ENCODE measurements at regions not wholly inside any gene's neighbourhood (a gene's known extent, or its start where the extent isn't known, plus 50 kb on each side); places are given as distances from the start of the nearest gene placed in this dataset.

DNA sequence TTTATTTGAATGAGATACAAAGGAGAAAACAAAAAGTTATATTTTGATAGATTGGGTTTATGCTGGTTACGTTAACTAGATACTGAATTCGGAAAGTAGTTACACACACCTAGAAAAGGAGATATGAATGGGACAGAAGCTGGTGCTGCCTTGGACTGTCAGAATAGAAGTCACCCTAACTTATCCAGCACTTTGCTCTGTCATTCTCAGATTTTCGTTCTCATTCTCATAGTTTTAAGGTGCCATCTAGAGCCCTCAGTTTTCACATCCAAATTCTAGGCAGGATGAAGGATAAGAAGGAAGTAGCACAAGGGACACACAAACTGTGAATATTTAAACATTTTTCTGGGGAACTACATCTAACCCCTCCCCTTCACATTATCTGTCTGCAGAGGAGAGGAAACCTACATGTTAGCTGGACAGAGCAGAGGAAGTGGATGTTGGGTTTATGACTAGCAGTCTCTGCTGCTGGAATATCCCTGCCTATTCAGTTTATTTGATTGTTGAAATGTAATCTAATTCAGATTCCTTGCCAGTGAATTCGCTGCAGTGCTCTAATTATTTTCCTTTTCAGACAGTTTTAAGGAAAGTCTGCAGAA is 521.9 kb downstream of the FAT4 start:
- no peak for FAIRE-seq
- TF ChIP-seq POLR2A (IDR thresholded peaks at IDR 0.05; ENCODE audit: low read depth, low read length) = no peak
- no peak for TF ChIP-seq TAF1 (IDR thresholded peaks at IDR 0.05; ENCODE audit: low read depth, low read length)
- TF ChIP-seq PAX5 (IDR thresholded peaks at IDR 0.05; ENCODE audit: insufficient read depth, low read length, severe bottlenecking) = no peak
- TF ChIP-seq POU2F2 (IDR thresholded peaks at IDR 0.05; ENCODE audit: low read depth, low read length) = no peak
- no peak for TF ChIP-seq SPI1 (IDR thresholded peaks at IDR 0.05; ENCODE audit: low read depth, low read length)
- TF ChIP-seq POLR2AphosphoS5 (IDR thresholded peaks at IDR 0.05; ENCODE audit: low read depth, low read length) = no peak
- DNase-seq (ENCODE audit: insufficient read length, low spot score) = no peak

DNA sequence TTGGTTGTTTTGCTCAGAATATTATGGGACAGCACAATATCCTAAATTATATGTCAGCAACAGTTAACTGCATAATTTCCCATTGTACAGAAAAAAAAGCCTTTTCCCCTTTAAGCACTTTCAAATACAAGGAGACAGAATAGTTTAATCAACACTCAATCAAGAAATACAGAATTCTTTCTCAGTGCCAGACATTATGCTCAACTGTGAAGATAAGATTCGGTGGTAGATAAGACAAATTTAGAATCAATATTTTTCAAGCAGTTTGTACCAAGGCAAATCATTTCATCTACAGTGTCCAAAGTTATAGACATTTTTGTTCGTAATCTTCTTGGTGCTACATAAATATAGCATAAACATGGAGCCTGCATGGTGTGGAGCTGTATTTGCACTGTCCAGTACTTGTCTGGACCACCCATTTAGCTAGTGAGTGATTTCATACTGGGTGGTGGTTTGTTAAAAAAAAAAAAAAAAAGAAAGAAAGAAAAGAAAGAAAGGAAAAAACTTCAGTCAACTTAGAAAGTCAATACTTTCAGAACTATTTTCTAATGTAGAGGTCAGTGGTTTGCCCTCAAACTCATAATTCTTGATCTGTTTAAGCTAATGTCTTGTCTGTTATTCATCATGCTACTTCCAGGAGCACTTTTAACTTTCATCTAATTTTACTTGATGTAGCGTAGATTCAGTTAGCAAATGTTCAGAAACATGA is 522.9 kb downstream of the FAT4 start:
- DNase-seq (ENCODE audit: insufficient read length, low spot score) (no peak), FAIRE-seq (no peak)
- no peak for TF ChIP-seq SPI1 (IDR thresholded peaks at IDR 0.05; ENCODE audit: low read depth, low read length)
- no peak for TF ChIP-seq POU2F2 (IDR thresholded peaks at IDR 0.05; ENCODE audit: low read depth, low read length)
- TF ChIP-seq TAF1 (IDR thresholded peaks at IDR 0.05; ENCODE audit: low read depth, low read length) = no peak
- TF ChIP-seq POLR2AphosphoS5 (IDR thresholded peaks at IDR 0.05; ENCODE audit: low read depth, low read length) = no peak
- no peak for TF ChIP-seq PAX5 (IDR thresholded peaks at IDR 0.05; ENCODE audit: insufficient read depth, low read length, severe bottlenecking)
- TF ChIP-seq POLR2A (IDR thresholded peaks at IDR 0.05; ENCODE audit: low read depth, low read length) = no peak

DNA sequence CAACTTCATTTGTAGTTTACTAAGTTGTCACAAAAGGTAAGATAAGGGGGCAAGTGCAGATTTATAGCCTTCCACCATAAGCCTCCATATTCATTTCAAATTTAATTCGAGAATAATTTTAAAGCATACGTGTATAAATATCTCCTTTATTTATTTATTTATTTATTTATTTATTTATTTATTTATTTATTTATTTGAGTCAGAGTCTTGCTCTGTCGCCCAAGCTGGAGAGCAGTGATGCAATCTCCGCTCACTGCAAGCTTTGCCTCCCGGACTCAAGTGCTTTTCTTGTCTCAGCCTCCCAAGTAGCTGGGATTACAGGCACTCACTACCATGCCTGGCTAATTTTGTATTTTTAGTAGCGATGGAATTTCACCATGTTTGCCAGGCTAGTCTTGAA is 523.4 kb downstream of the FAT4 start:
- no peak for FAIRE-seq
- TF ChIP-seq POU2F2 (IDR thresholded peaks at IDR 0.05; ENCODE audit: low read depth, low read length) = no peak
- TF ChIP-seq TAF1 (IDR thresholded peaks at IDR 0.05; ENCODE audit: low read depth, low read length) = no peak
- no peak for TF ChIP-seq SPI1 (IDR thresholded peaks at IDR 0.05; ENCODE audit: low read depth, low read length)
- no peak for TF ChIP-seq POLR2A (IDR thresholded peaks at IDR 0.05; ENCODE audit: low read depth, low read length)
- no peak for TF ChIP-seq PAX5 (IDR thresholded peaks at IDR 0.05; ENCODE audit: insufficient read depth, low read length, severe bottlenecking)
- TF ChIP-seq POLR2AphosphoS5 (IDR thresholded peaks at IDR 0.05; ENCODE audit: low read depth, low read length) = no peak
- DNase-seq (ENCODE audit: insufficient read length, low spot score) = no peak

DNA sequence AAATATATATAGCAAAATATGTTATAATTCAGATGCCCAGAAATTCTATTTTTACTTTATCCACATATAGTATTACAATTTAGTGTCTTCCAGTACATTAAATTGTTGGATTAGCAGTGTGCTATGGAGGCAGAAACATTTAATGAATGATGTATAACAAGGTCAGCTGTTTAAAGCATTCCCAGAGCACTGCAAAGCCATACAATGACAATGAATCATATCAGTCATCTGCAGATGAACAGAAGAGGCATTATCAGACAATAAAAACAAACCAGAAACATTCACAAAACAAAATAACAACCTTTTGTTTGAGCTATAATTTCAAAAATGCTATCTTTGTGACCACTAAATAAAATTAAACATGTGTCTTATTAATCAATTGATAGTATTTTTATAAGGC is 524.2 kb downstream of the FAT4 start:
- DNase-seq (ENCODE audit: insufficient read length, low spot score) = no peak
- TF ChIP-seq TAF1 (IDR thresholded peaks at IDR 0.05; ENCODE audit: low read depth, low read length) (no peak), POLR2A (IDR thresholded peaks at IDR 0.05; ENCODE audit: low read depth, low read length) (no peak), POLR2AphosphoS5 (IDR thresholded peaks at IDR 0.05; ENCODE audit: low read depth, low read length) (no peak), PAX5 (IDR thresholded peaks at IDR 0.05; ENCODE audit: insufficient read depth, low read length, severe bottlenecking) (no peak), POU2F2 (IDR thresholded peaks at IDR 0.05; ENCODE audit: low read depth, low read length) (no peak), SPI1 (IDR thresholded peaks at IDR 0.05; ENCODE audit: low read depth, low read length) (no peak)
- FAIRE-seq = no peak

DNA sequence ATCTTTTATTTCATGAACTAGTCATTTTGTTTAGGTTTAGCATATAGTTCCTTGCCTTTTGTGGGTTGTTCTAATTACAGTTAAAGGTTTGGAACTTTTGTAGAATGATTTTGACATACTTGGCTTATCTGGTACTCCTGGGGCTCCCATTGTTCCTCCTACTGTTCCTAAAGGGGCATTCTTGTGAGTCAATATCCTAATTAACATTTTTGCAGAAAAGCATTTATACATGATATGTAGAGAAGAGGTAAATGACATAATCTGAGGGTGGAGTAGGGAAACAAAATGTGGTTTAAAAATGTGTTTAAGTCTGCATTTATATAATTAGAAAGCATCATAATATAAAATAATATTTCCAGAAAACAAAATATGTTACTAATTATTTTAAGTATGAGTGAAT is 529.2 kb downstream of the FAT4 start:
- FAIRE-seq = no peak
- TF ChIP-seq POLR2AphosphoS5 (IDR thresholded peaks at IDR 0.05; ENCODE audit: low read depth, low read length) = no peak
- no peak for TF ChIP-seq POU2F2 (IDR thresholded peaks at IDR 0.05; ENCODE audit: low read depth, low read length)
- TF ChIP-seq TAF1 (IDR thresholded peaks at IDR 0.05; ENCODE audit: low read depth, low read length) = no peak
- TF ChIP-seq SPI1 (IDR thresholded peaks at IDR 0.05; ENCODE audit: low read depth, low read length) = no peak
- no peak for TF ChIP-seq POLR2A (IDR thresholded peaks at IDR 0.05; ENCODE audit: low read depth, low read length)
- TF ChIP-seq PAX5 (IDR thresholded peaks at IDR 0.05; ENCODE audit: insufficient read depth, low read length, severe bottlenecking) = no peak
- DNase-seq (ENCODE audit: insufficient read length, low spot score) = no peak

DNA sequence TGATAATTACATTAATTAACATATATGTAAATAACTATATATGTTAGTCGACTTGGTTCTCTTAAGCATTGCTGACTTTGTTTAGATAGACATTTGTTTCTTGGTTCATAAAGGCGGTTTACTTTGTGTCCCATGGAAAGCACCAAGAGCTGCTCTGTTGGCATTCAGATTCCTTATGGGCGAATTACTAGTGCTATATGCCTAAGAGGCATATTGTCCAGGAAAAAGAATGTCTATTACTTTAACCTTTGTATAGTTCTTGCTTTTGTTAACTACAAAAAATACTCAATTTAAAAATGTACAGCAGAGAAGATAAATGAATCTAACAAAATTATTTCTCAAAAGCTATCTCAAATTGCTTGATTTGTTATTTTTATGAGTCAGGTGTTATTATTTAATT is 532.8 kb downstream of the FAT4 start:
- no peak for FAIRE-seq
- DNase-seq (ENCODE audit: insufficient read length, low spot score) = no peak
- TF ChIP-seq POU2F2 (IDR thresholded peaks at IDR 0.05; ENCODE audit: low read depth, low read length) (no peak), POLR2AphosphoS5 (IDR thresholded peaks at IDR 0.05; ENCODE audit: low read depth, low read length) (no peak), PAX5 (IDR thresholded peaks at IDR 0.05; ENCODE audit: insufficient read depth, low read length, severe bottlenecking) (no peak), SPI1 (IDR thresholded peaks at IDR 0.05; ENCODE audit: low read depth, low read length) (no peak), POLR2A (IDR thresholded peaks at IDR 0.05; ENCODE audit: low read depth, low read length) (no peak), TAF1 (IDR thresholded peaks at IDR 0.05; ENCODE audit: low read depth, low read length) (no peak)

DNA sequence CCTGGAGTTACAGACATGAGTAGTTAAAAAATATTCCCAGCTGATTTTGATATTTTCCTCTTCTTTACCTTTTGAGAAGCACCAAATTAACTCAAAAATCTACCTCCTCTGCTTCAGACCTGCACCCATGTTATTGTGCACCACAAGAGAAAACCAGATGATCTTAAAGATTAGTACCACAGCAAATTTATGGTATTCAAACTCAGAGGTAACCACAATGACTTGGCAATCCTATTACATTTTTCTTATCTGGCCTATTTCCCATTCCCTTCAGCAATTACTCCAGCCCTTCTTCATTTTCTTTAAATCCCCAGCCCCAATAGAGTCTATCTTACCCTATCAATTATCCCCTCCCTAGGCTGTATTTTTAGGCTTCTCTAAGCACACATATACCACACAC is 535.1 kb downstream of the FAT4 start:
- DNase-seq (ENCODE audit: insufficient read length, low spot score) (no peak), FAIRE-seq (no peak)
- TF ChIP-seq POLR2A (IDR thresholded peaks at IDR 0.05; ENCODE audit: low read depth, low read length) = no peak
- TF ChIP-seq SPI1 (IDR thresholded peaks at IDR 0.05; ENCODE audit: low read depth, low read length) = no peak
- TF ChIP-seq PAX5 (IDR thresholded peaks at IDR 0.05; ENCODE audit: insufficient read depth, low read length, severe bottlenecking) = no peak
- TF ChIP-seq POU2F2 (IDR thresholded peaks at IDR 0.05; ENCODE audit: low read depth, low read length) = no peak
- no peak for TF ChIP-seq TAF1 (IDR thresholded peaks at IDR 0.05; ENCODE audit: low read depth, low read length)
- TF ChIP-seq POLR2AphosphoS5 (IDR thresholded peaks at IDR 0.05; ENCODE audit: low read depth, low read length) = no peak

DNA sequence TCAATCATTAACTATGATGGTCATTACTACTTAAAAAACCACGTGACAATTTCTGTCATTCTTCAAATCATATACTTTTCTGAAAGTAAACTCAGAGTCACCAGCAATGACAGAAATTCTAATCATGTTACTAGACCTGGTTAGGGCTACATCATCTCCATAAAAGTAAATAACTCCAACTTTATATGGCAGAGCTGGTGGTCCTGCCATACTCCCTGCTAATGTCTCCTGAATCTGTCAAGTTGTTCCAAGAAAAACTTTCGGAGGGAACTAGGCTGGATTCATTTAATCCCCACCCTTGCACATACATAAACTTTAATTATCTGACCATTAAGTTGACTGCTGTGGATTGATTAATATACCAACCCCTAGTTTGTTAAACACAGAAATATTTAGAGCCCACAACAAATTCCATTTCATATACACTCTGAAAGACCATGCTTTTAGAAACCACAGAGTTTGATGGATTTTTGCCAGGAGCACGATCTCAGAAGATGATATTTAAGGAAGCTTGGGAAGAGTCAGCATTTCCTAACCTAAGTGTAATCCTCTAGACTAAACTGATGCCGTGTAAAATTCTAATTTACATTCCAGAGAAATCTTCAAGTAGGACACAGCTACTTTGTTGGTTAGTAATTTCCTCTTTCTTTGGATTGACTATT is 577.0 kb downstream of the FAT4 start:
- DNase-seq (ENCODE audit: insufficient read length, low spot score) (no peak), FAIRE-seq (no peak)
- TF ChIP-seq PAX5 (IDR thresholded peaks at IDR 0.05; ENCODE audit: insufficient read depth, low read length, severe bottlenecking) (no peak), POLR2AphosphoS5 (IDR thresholded peaks at IDR 0.05; ENCODE audit: low read depth, low read length) (no peak), POU2F2 (IDR thresholded peaks at IDR 0.05; ENCODE audit: low read depth, low read length) (no peak), SPI1 (IDR thresholded peaks at IDR 0.05; ENCODE audit: low read depth, low read length) (no peak), TAF1 (IDR thresholded peaks at IDR 0.05; ENCODE audit: low read depth, low read length) (no peak), POLR2A (IDR thresholded peaks at IDR 0.05; ENCODE audit: low read depth, low read length) (no peak)

DNA sequence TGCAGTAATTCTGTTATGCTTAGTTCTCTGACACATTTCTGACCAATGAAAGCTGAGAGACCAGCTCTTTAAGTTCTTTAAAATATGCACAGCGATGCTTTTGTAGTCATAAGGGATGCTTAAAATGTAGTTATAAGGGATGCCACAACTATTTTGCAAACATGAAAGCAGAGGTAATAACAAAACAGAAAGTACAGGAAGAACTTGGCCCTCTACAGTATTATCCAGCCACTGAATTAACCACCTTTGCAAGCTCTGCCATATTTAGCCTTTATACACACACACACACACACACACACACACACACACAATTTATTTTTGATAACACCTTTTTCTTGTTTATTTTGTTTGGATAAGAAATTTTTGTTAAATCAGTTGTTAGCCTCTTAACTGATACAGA is 590.0 kb downstream of the FAT4 start:
- DNase-seq (ENCODE audit: insufficient read length, low spot score) = no peak
- FAIRE-seq = no peak
- no peak for TF ChIP-seq SPI1 (IDR thresholded peaks at IDR 0.05; ENCODE audit: low read depth, low read length)
- no peak for TF ChIP-seq POLR2AphosphoS5 (IDR thresholded peaks at IDR 0.05; ENCODE audit: low read depth, low read length)
- no peak for TF ChIP-seq TAF1 (IDR thresholded peaks at IDR 0.05; ENCODE audit: low read depth, low read length)
- TF ChIP-seq POLR2A (IDR thresholded peaks at IDR 0.05; ENCODE audit: low read depth, low read length) = no peak
- no peak for TF ChIP-seq POU2F2 (IDR thresholded peaks at IDR 0.05; ENCODE audit: low read depth, low read length)
- no peak for TF ChIP-seq PAX5 (IDR thresholded peaks at IDR 0.05; ENCODE audit: insufficient read depth, low read length, severe bottlenecking)
